ENCODE measurements at regions not wholly inside any gene's neighbourhood (a gene's known extent, or its start where the extent isn't known, plus 50 kb on each side); places are given as distances from the start of the nearest gene placed in this dataset.

- no peak for DNase-seq (ENCODE audit: low spot score in 2 of 2)
- TF ChIP-seq, protein P1, sequence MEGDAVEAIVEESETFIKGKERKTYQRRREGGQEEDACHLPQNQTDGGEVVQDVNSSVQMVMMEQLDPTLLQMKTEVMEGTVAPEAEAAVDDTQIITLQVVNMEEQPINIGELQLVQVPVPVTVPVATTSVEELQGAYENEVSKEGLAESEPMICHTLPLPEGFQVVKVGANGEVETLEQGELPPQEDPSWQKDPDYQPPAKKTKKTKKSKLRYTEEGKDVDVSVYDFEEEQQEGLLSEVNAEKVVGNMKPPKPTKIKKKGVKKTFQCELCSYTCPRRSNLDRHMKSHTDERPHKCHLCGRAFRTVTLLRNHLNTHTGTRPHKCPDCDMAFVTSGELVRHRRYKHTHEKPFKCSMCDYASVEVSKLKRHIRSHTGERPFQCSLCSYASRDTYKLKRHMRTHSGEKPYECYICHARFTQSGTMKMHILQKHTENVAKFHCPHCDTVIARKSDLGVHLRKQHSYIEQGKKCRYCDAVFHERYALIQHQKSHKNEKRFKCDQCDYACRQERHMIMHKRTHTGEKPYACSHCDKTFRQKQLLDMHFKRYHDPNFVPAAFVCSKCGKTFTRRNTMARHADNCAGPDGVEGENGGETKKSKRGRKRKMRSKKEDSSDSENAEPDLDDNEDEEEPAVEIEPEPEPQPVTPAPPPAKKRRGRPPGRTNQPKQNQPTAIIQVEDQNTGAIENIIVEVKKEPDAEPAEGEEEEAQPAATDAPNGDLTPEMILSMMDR (IDR thresholded peaks at IDR 0.05), result no peak
- TF ChIP-seq POLR2A (IDR thresholded peaks at IDR 0.05) (no peak), POLR2AphosphoS5 (IDR thresholded peaks at IDR 0.05) (no peak)
- Histone ChIP-seq H3K4me3 (no peak overlapping the region), H3K4me1 (no peaks in the 10 kb centered on the region), H3K27ac (no peak overlapping the region), H3K9me3 (no peaks in the 10 kb centered on the region), H3K27me3 (no peaks in the 10 kb centered on the region), H3K36me3 (no peaks in the 10 kb centered on the region)
- intact Hi-C loops (cut with DNase I; ENCODE audit: low total_unique reads), result no loop called here
Observed at GRCh38 chr1:67540025-67540732, 110.0 kb upstream of the SERBP1 start.

DNA sequence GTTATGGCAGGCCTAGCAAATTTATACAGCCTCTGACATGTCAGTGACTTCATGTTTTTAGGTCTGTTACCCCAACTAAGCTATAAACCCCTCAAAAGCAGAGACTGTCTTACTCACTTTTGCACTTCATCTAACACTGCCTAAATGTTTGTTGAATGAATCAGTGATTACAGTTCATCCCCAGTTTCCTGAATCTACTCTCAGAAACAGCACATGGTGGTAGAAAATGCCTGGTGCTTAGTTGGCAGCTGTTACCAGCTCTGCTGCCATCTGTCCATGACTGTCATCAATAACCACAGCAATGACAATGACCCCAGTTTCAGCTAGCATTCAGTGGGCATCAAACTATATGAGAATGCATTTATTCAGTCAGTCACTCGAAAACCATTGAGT is 110.5 kb upstream of the SERBP1 start:
- no peaks in the 10 kb centered on the region for H3K36me3 ChIP-seq
- intact Hi-C loops (cut with DNase I; ENCODE audit: low total_unique reads), result no loop called here
- TF ChIP-seq POLR2A (IDR thresholded peaks at IDR 0.05) (no peak), POLR2AphosphoS5 (IDR thresholded peaks at IDR 0.05) (no peak)
- TF ChIP-seq, protein P1 (IDR thresholded peaks at IDR 0.05), result no peak
- H3K27ac ChIP-seq, result no peak overlapping the region
- H3K9me3 ChIP-seq, result no peaks in the 10 kb centered on the region
- H3K27me3 ChIP-seq, result no peaks in the 10 kb centered on the region
- no peak overlapping the region for H3K4me3 ChIP-seq
- H3K4me1 ChIP-seq, result no peaks in the 10 kb centered on the region
- no peak for DNase-seq (ENCODE audit: low spot score in 2 of 2)

- intact Hi-C loops (cut with DNase I; ENCODE audit: low total_unique reads), result no loop called here
- Histone ChIP-seq H3K9me3 (no peaks in the 10 kb centered on the region), H3K4me1 (no peaks in the 10 kb centered on the region), H3K36me3 (no peaks in the 10 kb centered on the region), H3K27me3 (no peaks in the 10 kb centered on the region), H3K4me3 (no peak overlapping the region), H3K27ac (no peak overlapping the region)
- TF ChIP-seq POLR2A (IDR thresholded peaks at IDR 0.05) (no peak), POLR2AphosphoS5 (IDR thresholded peaks at IDR 0.05) (no peak)
- TF ChIP-seq, protein P1 (IDR thresholded peaks at IDR 0.05), result no peak
- no peak for DNase-seq (ENCODE audit: low spot score in 2 of 2)
Observed at GRCh38 chr1:67542747-67543146, 112.5 kb upstream of the SERBP1 start.

DNA sequence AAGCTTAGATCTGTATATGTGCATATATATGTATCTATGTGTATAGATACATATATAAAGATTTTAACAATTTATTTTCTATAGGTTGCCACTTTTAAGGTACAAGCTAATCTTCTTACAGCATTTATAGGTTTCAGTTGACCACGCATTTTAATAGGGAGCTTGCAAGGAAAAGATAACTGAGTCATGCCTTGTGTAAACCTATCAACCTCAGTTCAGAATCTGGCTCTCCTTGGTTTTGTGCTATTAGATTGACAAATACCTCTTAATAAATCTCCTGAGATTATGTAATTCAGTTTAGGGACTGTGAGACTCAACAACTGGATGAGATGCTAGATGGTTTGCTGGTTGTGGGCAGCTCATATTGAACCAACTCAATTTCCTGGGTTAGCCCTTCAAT is 114.7 kb upstream of the SERBP1 start:
- H3K4me3 ChIP-seq, result no peak overlapping the region
- no peak overlapping the region for H3K27ac ChIP-seq
- no peaks in the 10 kb centered on the region for H3K36me3 ChIP-seq
- no peak for DNase-seq (ENCODE audit: low spot score in 2 of 2)
- no peaks in the 10 kb centered on the region for H3K4me1 ChIP-seq
- H3K9me3 ChIP-seq, result no peaks in the 10 kb centered on the region
- intact Hi-C loops (cut with DNase I; ENCODE audit: low total_unique reads), result no loop called here
- no peak for TF ChIP-seq POLR2AphosphoS5 (IDR thresholded peaks at IDR 0.05)
- TF ChIP-seq, protein P1 (IDR thresholded peaks at IDR 0.05), result no peak
- no peak for TF ChIP-seq POLR2A (IDR thresholded peaks at IDR 0.05)
- H3K27me3 ChIP-seq, result no peaks in the 10 kb centered on the region

- TF ChIP-seq, protein P1 (IDR thresholded peaks at IDR 0.05), result no peak
- no peak for TF ChIP-seq POLR2A (IDR thresholded peaks at IDR 0.05)
- no peak for TF ChIP-seq POLR2AphosphoS5 (IDR thresholded peaks at IDR 0.05)
- DNase-seq (ENCODE audit: low spot score in 2 of 2), result no peak
- intact Hi-C loops (cut with DNase I; ENCODE audit: low total_unique reads), result no loop called here
Observed at GRCh38 chr1:67545364-67545763, 115.2 kb upstream of the SERBP1 start.

More at GRCh38 chr1:67545364-67545763, 115.2 kb upstream of the SERBP1 start:
- no peaks in the 10 kb centered on the region for H3K4me1 ChIP-seq
- no peak overlapping the region for H3K27ac ChIP-seq
- H3K4me3 ChIP-seq, result no peak overlapping the region
- no peaks in the 10 kb centered on the region for H3K36me3 ChIP-seq
- H3K9me3 ChIP-seq, result no peaks in the 10 kb centered on the region
- H3K27me3 ChIP-seq, result no peaks in the 10 kb centered on the region

Data from breast epithelium (tissue), 4 donors.